22Rv1 (cell line): ENCODE measurements at regions not wholly inside any gene's neighbourhood (a gene's known extent, or its start where the extent isn't known, plus 50 kb on each side); places are given as distances from the start of the nearest gene placed in this dataset.

Source experiments
- ZFX ChIP-seq: fragments of 450-650 bp; IDR thresholded peaks from 2 replicates; pipeline ENCODE4 v1.6.1; 2017; ENCODE audit warnings: antibody characterized with exemption, borderline replicate concordance
- TF ChIP-seq, protein P1 (sequence below): fragments of 450-650 bp; IDR thresholded peaks from 2 replicates; pipeline ENCODE4 v1.5.1; 2017; ENCODE audit warnings: mild to moderate bottlenecking

DNA sequence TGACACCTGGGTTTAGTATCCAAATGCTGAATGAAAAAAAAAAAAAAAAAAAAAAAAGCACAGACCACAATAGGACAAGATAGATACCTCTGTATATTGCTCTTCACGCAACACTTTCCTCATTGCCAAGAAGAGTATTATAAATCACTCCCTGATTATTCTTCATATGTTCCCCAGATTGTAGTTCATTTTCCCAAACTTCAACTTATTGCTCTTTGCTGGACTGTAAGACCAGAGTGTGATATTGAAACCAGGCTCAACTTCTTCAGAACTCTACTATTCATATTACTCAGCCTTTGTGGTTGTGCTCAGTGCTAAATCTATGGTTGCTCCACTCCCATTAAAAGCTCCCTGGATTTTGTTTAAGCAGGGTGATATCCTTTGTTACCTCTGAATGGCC, 180.4 kb downstream of the NTMT2 start:
- TF ChIP-seq, protein P1, sequence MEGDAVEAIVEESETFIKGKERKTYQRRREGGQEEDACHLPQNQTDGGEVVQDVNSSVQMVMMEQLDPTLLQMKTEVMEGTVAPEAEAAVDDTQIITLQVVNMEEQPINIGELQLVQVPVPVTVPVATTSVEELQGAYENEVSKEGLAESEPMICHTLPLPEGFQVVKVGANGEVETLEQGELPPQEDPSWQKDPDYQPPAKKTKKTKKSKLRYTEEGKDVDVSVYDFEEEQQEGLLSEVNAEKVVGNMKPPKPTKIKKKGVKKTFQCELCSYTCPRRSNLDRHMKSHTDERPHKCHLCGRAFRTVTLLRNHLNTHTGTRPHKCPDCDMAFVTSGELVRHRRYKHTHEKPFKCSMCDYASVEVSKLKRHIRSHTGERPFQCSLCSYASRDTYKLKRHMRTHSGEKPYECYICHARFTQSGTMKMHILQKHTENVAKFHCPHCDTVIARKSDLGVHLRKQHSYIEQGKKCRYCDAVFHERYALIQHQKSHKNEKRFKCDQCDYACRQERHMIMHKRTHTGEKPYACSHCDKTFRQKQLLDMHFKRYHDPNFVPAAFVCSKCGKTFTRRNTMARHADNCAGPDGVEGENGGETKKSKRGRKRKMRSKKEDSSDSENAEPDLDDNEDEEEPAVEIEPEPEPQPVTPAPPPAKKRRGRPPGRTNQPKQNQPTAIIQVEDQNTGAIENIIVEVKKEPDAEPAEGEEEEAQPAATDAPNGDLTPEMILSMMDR: no peak
- TF ChIP-seq ZFX: no peak
